Thyroid gland (tissue), 4 donors: ENCODE measurements at regions not wholly inside any gene's neighbourhood (a gene's known extent, or its start where the extent isn't known, plus 50 kb on each side); places are given as distances from the start of the nearest gene placed in this dataset.

Source experiments
- POLR2A ChIP-seq, 2 donors: fragments of 450-650 bp; IDR thresholded peaks; one replicate each; pipeline ENCODE4 v1.6.1; 2017; ENCODE audit warnings: antibody characterized with exemption in 2 of 2, mild to moderate bottlenecking in 2 of 2, moderate library complexity in 1 of 2
- TF ChIP-seq, protein P1 (sequence below), 6 experiments: fragments of 200-600 bp in 3 of 6; fragments of 450-650 bp in 3 of 6; sonication (generic) in 3 of 6; IDR thresholded peaks; one replicate each; pipeline ENCODE4 v1.5.1; 2016 to 2019; ENCODE audit warnings: antibody characterized with exemption in 6 of 6, mild to moderate bottlenecking in 2 of 6, inconsistent platforms in 1 of 6, moderate library complexity in 1 of 6

DNA sequence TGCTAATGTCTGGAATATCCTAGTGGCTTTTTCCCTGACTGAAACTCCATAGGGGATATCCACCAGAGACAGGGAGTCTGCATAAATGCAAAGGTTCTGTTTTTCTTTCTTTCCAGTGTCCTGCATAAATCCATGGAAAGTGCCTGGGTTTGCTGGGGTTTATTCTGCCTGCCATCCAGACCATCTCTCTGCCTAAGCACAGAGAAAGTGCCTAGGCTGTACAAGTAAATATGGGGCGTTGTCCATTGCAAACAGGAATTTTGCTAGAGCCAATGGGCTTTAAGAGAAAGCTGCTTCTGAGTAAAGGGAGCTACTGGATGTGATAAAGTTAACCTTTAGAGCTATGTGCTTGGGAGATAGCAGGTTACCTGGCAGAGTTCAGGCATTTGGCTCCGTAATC lies 407.5 kb downstream of the AGTPBP1 start:
- TF ChIP-seq, protein P1, sequence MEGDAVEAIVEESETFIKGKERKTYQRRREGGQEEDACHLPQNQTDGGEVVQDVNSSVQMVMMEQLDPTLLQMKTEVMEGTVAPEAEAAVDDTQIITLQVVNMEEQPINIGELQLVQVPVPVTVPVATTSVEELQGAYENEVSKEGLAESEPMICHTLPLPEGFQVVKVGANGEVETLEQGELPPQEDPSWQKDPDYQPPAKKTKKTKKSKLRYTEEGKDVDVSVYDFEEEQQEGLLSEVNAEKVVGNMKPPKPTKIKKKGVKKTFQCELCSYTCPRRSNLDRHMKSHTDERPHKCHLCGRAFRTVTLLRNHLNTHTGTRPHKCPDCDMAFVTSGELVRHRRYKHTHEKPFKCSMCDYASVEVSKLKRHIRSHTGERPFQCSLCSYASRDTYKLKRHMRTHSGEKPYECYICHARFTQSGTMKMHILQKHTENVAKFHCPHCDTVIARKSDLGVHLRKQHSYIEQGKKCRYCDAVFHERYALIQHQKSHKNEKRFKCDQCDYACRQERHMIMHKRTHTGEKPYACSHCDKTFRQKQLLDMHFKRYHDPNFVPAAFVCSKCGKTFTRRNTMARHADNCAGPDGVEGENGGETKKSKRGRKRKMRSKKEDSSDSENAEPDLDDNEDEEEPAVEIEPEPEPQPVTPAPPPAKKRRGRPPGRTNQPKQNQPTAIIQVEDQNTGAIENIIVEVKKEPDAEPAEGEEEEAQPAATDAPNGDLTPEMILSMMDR (IDR thresholded peaks at IDR 0.05), result no peak
- no peak for TF ChIP-seq POLR2A (IDR thresholded peaks at IDR 0.05)
